Mesendoderm (in vitro differentiated cells): ENCODE measurements at regions not wholly inside any gene's neighbourhood (a gene's known extent, or its start where the extent isn't known, plus 50 kb on each side); places are given as distances from the start of the nearest gene placed in this dataset.

Source experiments
- DNase-seq: peaks from one replicate; pipeline ENCODE4 v3.0.0; 2013
- H2AK5ac ChIP-seq: 2 replicates; pipeline ENCODE4 v1.6.1; 2013; ENCODE audit warnings: low read length, inconsistent platforms
- H2BK120ac ChIP-seq: 2 replicates; pipeline ENCODE4 v1.6.1; 2013; ENCODE audit warnings: low read depth, mild to moderate bottlenecking, low read length, moderate library complexity, mixed read lengths
- H2BK15ac ChIP-seq: replicated peaks from 2 replicates; pipeline ENCODE4 v1.6.1; 2013; ENCODE audit warnings: low read depth, mild to moderate bottlenecking, moderate library complexity
- H2BK5ac ChIP-seq: 2 replicates; pipeline ENCODE4 v1.6.1; 2013; ENCODE audit warnings: low read length, inconsistent platforms
- H3K18ac ChIP-seq: 2 replicates; pipeline ENCODE4 v1.6.1; 2013; ENCODE audit warnings: mild to moderate bottlenecking, low read length, mixed read lengths
- H3K23ac ChIP-seq: one replicate; pipeline ENCODE4 v1.6.1; 2013; ENCODE audit warnings: low read length
- H3K27ac ChIP-seq: 2 replicates; pipeline ENCODE4 v1.5.1; 2013; ENCODE audit warnings: low read depth, mild to moderate bottlenecking, inconsistent platforms, low read length, moderate library complexity
- H3K27me3 ChIP-seq: 2 replicates; pipeline ENCODE4 v1.6.1; 2013; ENCODE audit warnings: low read length, control low read depth, mild to moderate bottlenecking, inconsistent platforms; ENCODE audit not compliant: insufficient read depth, poor library complexity
- H3K36me3 ChIP-seq: 2 replicates; pipeline ENCODE4 v1.6.1; 2013; ENCODE audit warnings: low read length, inconsistent platforms; ENCODE audit not compliant: control insufficient read depth, insufficient read depth
- H3K4ac ChIP-seq: one replicate; pipeline ENCODE4 v1.6.1; 2013; ENCODE audit warnings: low read depth, mild to moderate bottlenecking, low read length, moderate library complexity
- H3K4me1 ChIP-seq: 2 replicates; pipeline ENCODE4 v1.6.1; 2013; ENCODE audit warnings: low read depth, low read length, inconsistent platforms; ENCODE audit not compliant: control insufficient read depth
- H3K4me2 ChIP-seq: 2 replicates; pipeline ENCODE4 v1.6.1; 2013; ENCODE audit warnings: low read length
- H3K4me3 ChIP-seq: 2 replicates; pipeline ENCODE4 v1.5.1; 2013; ENCODE audit warnings: mild to moderate bottlenecking, low read length
- H3K56ac ChIP-seq: one replicate; pipeline ENCODE4 v1.6.1; 2013; ENCODE audit warnings: low read length
- H3K79me1 ChIP-seq: 2 replicates; pipeline ENCODE4 v1.6.1; 2013; ENCODE audit warnings: low read length, inconsistent platforms
- H3K79me2 ChIP-seq: 2 replicates; pipeline ENCODE4 v1.6.1; 2013; ENCODE audit warnings: mild to moderate bottlenecking, low read length; ENCODE audit not compliant: control insufficient read depth, insufficient read depth
- H3K9ac ChIP-seq: 2 replicates; pipeline ENCODE4 v1.6.1; 2013; ENCODE audit warnings: low read length, inconsistent platforms
- H4K5ac ChIP-seq: one replicate; pipeline ENCODE4 v1.6.1; 2013; ENCODE audit warnings: low read length
- H4K8ac ChIP-seq: one replicate; pipeline ENCODE4 v1.6.1; 2013; ENCODE audit warnings: low read depth, mild to moderate bottlenecking, control low read depth, low read length, moderate library complexity
- WGBS: extraction: QIAGEN DNeasy Blood & Tissue Kit; methylation state at CpG from one replicate; pipeline ENCODE4 v1.1.7; 2013; ENCODE audit warnings: low lambda C conversion rate, missing lambda C conversion rate; ENCODE audit not compliant: insufficient coverage; ENCODE audit errors: extremely low coverage; 5-methylcytosine and 5-hydroxymethylcytosine counted together

GRCh38 chr16:51225878-51226277 is 74.8 kb upstream of the SALL1 start:
- no peak overlapping the region for H3K4ac ChIP-seq
- no peak overlapping the region for H3K18ac ChIP-seq
- H3K23ac ChIP-seq, result no peak overlapping the region
- WGBS, result no CpG with 5 or more reads among the region's 6 CpGs
- no peak overlapping the region for H3K4me3 ChIP-seq
- H3K79me2 ChIP-seq, result no peaks in the 10 kb centered on the region
- no peak overlapping the region for H2BK120ac ChIP-seq
- H3K9ac ChIP-seq, result no peak overlapping the region
- no peak for DNase-seq
- no peak overlapping the region for H3K56ac ChIP-seq
- H2BK15ac ChIP-seq, result no peak overlapping the region
- H3K4me2 ChIP-seq, result no peak overlapping the region
- H2BK5ac ChIP-seq, result no peak overlapping the region
- no peak overlapping the region for H4K8ac ChIP-seq
- H3K4me1 ChIP-seq, result peaks cover 2% of the 10 kb centered on the region
- no peak overlapping the region for H4K5ac ChIP-seq
- H3K27me3 ChIP-seq, result no peaks in the 10 kb centered on the region
- no peaks in the 10 kb centered on the region for H3K79me1 ChIP-seq
- no peaks in the 10 kb centered on the region for H3K36me3 ChIP-seq
- H3K27ac ChIP-seq, result no peak overlapping the region
- no peak overlapping the region for H2AK5ac ChIP-seq

GRCh38 chr16:51224317-51224716 is 73.2 kb upstream of the SALL1 start:
- Histone ChIP-seq H3K79me1 (no peaks in the 10 kb centered on the region), H3K27ac (no peak overlapping the region), H2BK120ac (no peak overlapping the region), H3K56ac (no peak overlapping the region), H3K4me3 (no peak overlapping the region), H3K36me3 (no peaks in the 10 kb centered on the region), H4K8ac (no peak overlapping the region), H3K79me2 (no peaks in the 10 kb centered on the region), H3K4me1 (peaks cover 2% of the 10 kb centered on the region), H2BK5ac (no peak overlapping the region), H4K5ac (no peak overlapping the region), H3K23ac (no peak overlapping the region), H2AK5ac (no peak overlapping the region), H3K9ac (no peak overlapping the region), H3K18ac (no peak overlapping the region), H3K4me2 (no peak overlapping the region), H3K27me3 (no peaks in the 10 kb centered on the region), H3K4ac (no peak overlapping the region), H2BK15ac (no peak overlapping the region)
- no peak for DNase-seq
- WGBS, result no CpG with 5 or more reads among the region's 2 CpGs

GRCh38 chr16:51222016-51222415 is 70.9 kb upstream of the SALL1 start:
- no peak overlapping the region for H3K4me2 ChIP-seq
- no peak overlapping the region for H2BK15ac ChIP-seq
- no peak overlapping the region for H3K27ac ChIP-seq
- no peak overlapping the region for H2AK5ac ChIP-seq
- H3K23ac ChIP-seq, result no peak overlapping the region
- no peak overlapping the region for H3K9ac ChIP-seq
- H4K8ac ChIP-seq, result no peak overlapping the region
- no peak overlapping the region for H2BK120ac ChIP-seq
- H3K4me3 ChIP-seq, result no peak overlapping the region
- H3K79me2 ChIP-seq, result no peaks in the 10 kb centered on the region
- H3K56ac ChIP-seq, result no peak overlapping the region
- H3K4me1 ChIP-seq, result no peaks in the 10 kb centered on the region
- H3K36me3 ChIP-seq, result no peaks in the 10 kb centered on the region
- DNase-seq, result no peak
- no peak overlapping the region for H3K4ac ChIP-seq
- WGBS, result no CpG with 5 or more reads among the region's 6 CpGs
- H3K27me3 ChIP-seq, result no peaks in the 10 kb centered on the region
- H3K18ac ChIP-seq, result no peak overlapping the region
- H3K79me1 ChIP-seq, result no peaks in the 10 kb centered on the region
- H4K5ac ChIP-seq, result no peak overlapping the region
- no peak overlapping the region for H2BK5ac ChIP-seq

GRCh38 chr16:51211148-51211547 is 60.1 kb upstream of the SALL1 start:
- Histone ChIP-seq H3K9ac (no peak overlapping the region), H3K18ac (no peak overlapping the region), H3K36me3 (no peaks in the 10 kb centered on the region), H2AK5ac (no peak overlapping the region), H2BK120ac (no peak overlapping the region), H3K79me1 (no peaks in the 10 kb centered on the region), H3K4me3 (no peak overlapping the region), H3K27me3 (no peaks in the 10 kb centered on the region), H3K56ac (no peak overlapping the region), H3K27ac (no peak overlapping the region), H2BK5ac (no peak overlapping the region), H2BK15ac (no peak overlapping the region), H3K4me2 (no peak overlapping the region), H4K5ac (no peak overlapping the region), H3K79me2 (no peaks in the 10 kb centered on the region), H3K4ac (no peak overlapping the region), H3K4me1 (no peaks in the 10 kb centered on the region), H4K8ac (no peak overlapping the region), H3K23ac (no peak overlapping the region)
- no CpG with 5 or more reads among the region's 2 CpGs for WGBS
- DNase-seq, result no peak

- Histone ChIP-seq H3K4me3 (no peak overlapping the region), H2BK15ac (no peak overlapping the region), H3K79me2 (no peaks in the 10 kb centered on the region), H3K79me1 (no peaks in the 10 kb centered on the region), H2BK120ac (no peak overlapping the region), H3K4me2 (no peak overlapping the region), H3K36me3 (no peaks in the 10 kb centered on the region), H4K8ac (no peak overlapping the region), H3K23ac (no peak overlapping the region), H4K5ac (no peak overlapping the region), H3K4ac (no peak overlapping the region), H3K56ac (no peak overlapping the region), H3K27me3 (no peaks in the 10 kb centered on the region), H2AK5ac (no peak overlapping the region), H2BK5ac (no peak overlapping the region), H3K18ac (no peak overlapping the region), H3K27ac (no peak overlapping the region), H3K4me1 (no peaks in the 10 kb centered on the region), H3K9ac (no peak overlapping the region)
- no peak for DNase-seq
- WGBS, result no CpG with 5 or more reads among the region's 2 CpGs
These were observed 59.0 kb upstream of the SALL1 start for GRCh38 chr16:51210087-51210486.

- peak; percentile 25 for DNase-seq
- Histone ChIP-seq H3K9ac (no peak overlapping the region), H3K4me1 (no peaks in the 10 kb centered on the region), H4K5ac (no peak overlapping the region), H3K79me2 (no peaks in the 10 kb centered on the region), H3K18ac (no peak overlapping the region), H3K4me2 (no peak overlapping the region), H3K36me3 (no peaks in the 10 kb centered on the region), H2BK15ac (no peak overlapping the region), H2BK120ac (no peak overlapping the region), H3K27me3 (no peaks in the 10 kb centered on the region), H3K4me3 (no peak overlapping the region), H3K79me1 (no peaks in the 10 kb centered on the region), H4K8ac (no peak overlapping the region), H3K56ac (no peak overlapping the region), H3K4ac (no peak overlapping the region), H2AK5ac (peak overlapping the region; percentile 22), H3K23ac (no peak overlapping the region), H2BK5ac (no peak overlapping the region), H3K27ac (no peak overlapping the region)
These were observed 50.5 kb upstream of the SALL1 start for GRCh38 chr16:51201604-51202003.
